Thyroid gland (tissue), 4 donors: ENCODE measurements at regions not wholly inside any gene's neighbourhood (a gene's known extent, or its start where the extent isn't known, plus 50 kb on each side); places are given as distances from the start of the nearest gene placed in this dataset.
"Not testable (repeated sequence)": the region's sequence is repeated elsewhere in the genome, so short reads cannot be mapped to it uniquely, and the experiment has no call there.

Experiments used
- DNase-seq, 2 donors: peaks; one replicate each; pipeline ENCODE4 v3.0.0-alpha.2; 2019
- H3K27ac ChIP-seq, 3 donors: fragments of 200-600 bp; sonication (generic); 1 replicate in 2 of 3; 2 replicates in 1 of 3; pipeline ENCODE4 v1.5.1; 2016 to 2019; ENCODE audit warnings: mild to moderate bottlenecking in 1 of 3, moderate library complexity in 1 of 3
- H3K27me3 ChIP-seq: fragments of 200-600 bp; sonication (generic); one replicate; pipeline ENCODE4 v1.5.1; 2019
- H3K36me3 ChIP-seq, 2 donors: fragments of 200-600 bp; sonication (generic); one replicate each; pipeline ENCODE4 v1.5.1; 2016 to 2019
- H3K4me1 ChIP-seq, 2 donors: fragments of 200-600 bp; sonication (generic); one replicate each; pipeline ENCODE4 v1.5.1; 2017 to 2019
- H3K4me3 ChIP-seq, 3 donors: fragments of 200-600 bp; sonication (generic); replicated peaks in 1 of 3; 1 replicate in 2 of 3; 2 replicates in 1 of 3; pipeline ENCODE4 v1.5.1; 2016; ENCODE audit warnings: mild to moderate bottlenecking in 1 of 3
- H3K9me3 ChIP-seq: fragments of 200-600 bp; sonication (generic); one replicate; pipeline ENCODE4 v1.5.1; 2017
- POLR2A ChIP-seq, 2 donors: fragments of 450-650 bp; IDR thresholded peaks; one replicate each; pipeline ENCODE4 v1.6.1; 2017; ENCODE audit warnings: antibody characterized with exemption in 2 of 2, mild to moderate bottlenecking in 2 of 2, moderate library complexity in 1 of 2
- WGBS, 2 donors: methylation state at CpG; one replicate each; pipeline ENCODE4 v1.1.5; 2017; 5-methylcytosine and 5-hydroxymethylcytosine counted together
- intact Hi-C: fragments of 100-400 bp; cut with DNase I; formaldehyde crosslinking; loops from one replicate; pipeline ENCODE4 v1.15.1; 2023
- TF ChIP-seq, protein P1 (sequence below), 6 experiments: fragments of 200-600 bp in 3 of 6; fragments of 450-650 bp in 3 of 6; sonication (generic) in 3 of 6; IDR thresholded peaks; one replicate each; pipeline ENCODE4 v1.5.1; 2016 to 2019; ENCODE audit warnings: antibody characterized with exemption in 6 of 6, mild to moderate bottlenecking in 2 of 6, inconsistent platforms in 1 of 6, moderate library complexity in 1 of 6

GRCh38 chr16:46428108-46429061 lies 192.8 kb downstream of the SHCBP1 start:
- WGBS, 2 donors: 19 to 29% methylated on average over 81 of the region's 81 CpGs
- no peak overlapping the region for H3K4me3 ChIP-seq
- no peak for DNase-seq
- H3K36me3 ChIP-seq: no peaks in the 10 kb centered on the region
- no peak overlapping the region for H3K27ac ChIP-seq
- H3K9me3 ChIP-seq: no peaks in the 10 kb centered on the region
- intact Hi-C loops: no loop called here
- H3K4me1 ChIP-seq: no peaks in the 10 kb centered on the region
- TF ChIP-seq POLR2A (IDR thresholded peaks at IDR 0.05): no peak
- TF ChIP-seq, protein P1, sequence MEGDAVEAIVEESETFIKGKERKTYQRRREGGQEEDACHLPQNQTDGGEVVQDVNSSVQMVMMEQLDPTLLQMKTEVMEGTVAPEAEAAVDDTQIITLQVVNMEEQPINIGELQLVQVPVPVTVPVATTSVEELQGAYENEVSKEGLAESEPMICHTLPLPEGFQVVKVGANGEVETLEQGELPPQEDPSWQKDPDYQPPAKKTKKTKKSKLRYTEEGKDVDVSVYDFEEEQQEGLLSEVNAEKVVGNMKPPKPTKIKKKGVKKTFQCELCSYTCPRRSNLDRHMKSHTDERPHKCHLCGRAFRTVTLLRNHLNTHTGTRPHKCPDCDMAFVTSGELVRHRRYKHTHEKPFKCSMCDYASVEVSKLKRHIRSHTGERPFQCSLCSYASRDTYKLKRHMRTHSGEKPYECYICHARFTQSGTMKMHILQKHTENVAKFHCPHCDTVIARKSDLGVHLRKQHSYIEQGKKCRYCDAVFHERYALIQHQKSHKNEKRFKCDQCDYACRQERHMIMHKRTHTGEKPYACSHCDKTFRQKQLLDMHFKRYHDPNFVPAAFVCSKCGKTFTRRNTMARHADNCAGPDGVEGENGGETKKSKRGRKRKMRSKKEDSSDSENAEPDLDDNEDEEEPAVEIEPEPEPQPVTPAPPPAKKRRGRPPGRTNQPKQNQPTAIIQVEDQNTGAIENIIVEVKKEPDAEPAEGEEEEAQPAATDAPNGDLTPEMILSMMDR (IDR thresholded peaks at IDR 0.05): no peak
- H3K27me3 ChIP-seq: no peaks in the 10 kb centered on the region

- intact Hi-C loops: no loop called here
- H3K27ac ChIP-seq: no peak overlapping the region
- no peak overlapping the region for H3K4me3 ChIP-seq
- DNase-seq: no peak
- TF ChIP-seq POLR2A (IDR thresholded peaks at IDR 0.05): no peak
- TF ChIP-seq, protein P1 (IDR thresholded peaks at IDR 0.05): no peak
- H3K9me3 ChIP-seq: no peaks in the 10 kb centered on the region
- H3K36me3 ChIP-seq: no peaks in the 10 kb centered on the region
- no peaks in the 10 kb centered on the region for H3K27me3 ChIP-seq
- no peaks in the 10 kb centered on the region for H3K4me1 ChIP-seq
- WGBS, 2 donors: 37 to 40% methylated on average over 48 of the region's 48 CpGs
Measured at GRCh38 chr16:46427340-46428107, 193.7 kb downstream of the SHCBP1 start.

DNA sequence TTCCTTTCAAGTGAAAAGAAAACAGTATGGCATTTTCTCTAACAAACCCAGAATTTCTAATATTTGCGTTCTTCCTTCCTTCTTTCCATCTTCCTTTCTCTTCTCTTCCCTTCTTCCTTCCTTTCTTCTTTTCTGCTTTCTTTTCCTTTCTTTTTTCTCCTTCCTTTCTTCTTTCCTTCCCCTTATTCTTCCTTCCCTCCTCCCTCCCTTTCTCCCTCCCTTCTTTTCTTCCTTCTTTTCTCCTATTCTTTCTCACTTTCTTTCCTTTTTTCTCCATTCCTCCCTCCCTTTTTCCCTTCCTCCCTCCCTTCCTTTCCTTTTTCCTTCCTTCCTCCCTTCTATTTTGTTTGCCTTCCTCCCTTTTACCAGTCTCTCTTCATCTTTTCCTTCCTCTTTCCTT lies 194.8 kb downstream of the SHCBP1 start:
- no peak for TF ChIP-seq POLR2A (IDR thresholded peaks at IDR 0.05)
- WGBS, 2 donors: 74 to 79% methylated on average over 1 of the region's 1 CpG

DNA sequence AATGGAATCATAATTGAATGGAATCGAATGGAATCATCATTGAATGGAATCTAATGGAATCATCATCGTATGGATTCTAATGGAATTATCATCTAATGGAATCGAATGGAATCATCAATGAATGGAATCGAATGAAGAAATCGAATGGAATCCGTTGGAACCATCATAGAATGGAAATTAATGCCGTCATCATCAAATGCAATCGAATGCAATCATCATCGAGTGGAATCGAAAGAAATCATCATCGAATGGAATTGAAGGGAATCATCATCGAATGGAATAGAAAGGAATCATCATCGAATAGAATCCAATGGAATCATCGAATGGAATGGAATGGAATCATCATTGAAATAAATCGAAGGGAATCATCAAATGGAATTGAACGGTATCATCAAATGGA lies 217.2 kb downstream of the SHCBP1 start:
- 72 to 78% methylated on average over 16 of the region's 16 CpGs for WGBS, 2 donors
- TF ChIP-seq, protein P1 (IDR thresholded peaks at IDR 0.05): no peak
- TF ChIP-seq POLR2A (IDR thresholded peaks at IDR 0.05): no peak
- no peak for DNase-seq
- H3K4me1 ChIP-seq: no peaks in the 10 kb centered on the region
- H3K27ac ChIP-seq: no peak overlapping the region
- no peaks in the 10 kb centered on the region for H3K27me3 ChIP-seq
- H3K9me3 ChIP-seq: no peaks in the 10 kb centered on the region
- no peaks in the 10 kb centered on the region for H3K36me3 ChIP-seq
- intact Hi-C loops: no loop called here
- no peak overlapping the region for H3K4me3 ChIP-seq

More for the DNA sequence above, 194.8 kb downstream of the SHCBP1 start:
- no peaks in the 10 kb centered on the region for H3K9me3 ChIP-seq
- H3K4me3 ChIP-seq: no peak overlapping the region
- H3K27ac ChIP-seq: no peak overlapping the region
- H3K27me3 ChIP-seq: no peaks in the 10 kb centered on the region
- H3K4me1 ChIP-seq: no peaks in the 10 kb centered on the region
- DNase-seq: no peak
- H3K36me3 ChIP-seq: no peaks in the 10 kb centered on the region
- intact Hi-C loops: no loop called here

- H3K4me3 ChIP-seq, H3K27me3 ChIP-seq, DNase-seq, H3K9me3 ChIP-seq, H3K36me3 ChIP-seq, intact Hi-C loops, H3K4me1 ChIP-seq, H3K27ac ChIP-seq: not testable (repeated sequence)
- WGBS, 2 donors: 71 to 75% methylated on average over 18 of the region's 18 CpGs
Measured at GRCh38 chr16:46398559-46398958, 222.6 kb downstream of the SHCBP1 start.

DNA sequence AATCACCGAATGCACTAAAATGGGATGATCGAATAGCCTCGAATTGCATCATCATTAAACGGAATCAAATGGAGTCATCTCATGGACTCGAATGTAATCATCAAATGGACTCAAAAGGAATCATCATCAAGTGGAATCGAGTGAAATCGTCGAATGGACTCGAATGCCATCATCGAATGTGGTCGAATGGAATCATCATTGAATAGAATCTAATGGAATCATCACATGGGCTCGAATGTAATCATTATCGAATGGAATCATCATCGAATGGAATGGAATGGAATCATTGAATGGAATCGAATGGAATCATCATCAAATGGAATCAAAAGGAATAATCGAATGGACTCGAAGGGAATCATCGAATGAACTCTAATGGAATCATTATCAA lies 224.3 kb downstream of the SHCBP1 start:
- H3K4me1 ChIP-seq, H3K27ac ChIP-seq, H3K27me3 ChIP-seq, H3K9me3 ChIP-seq, H3K36me3 ChIP-seq, DNase-seq, intact Hi-C loops, H3K4me3 ChIP-seq: not testable (repeated sequence)
- WGBS, 2 donors: 63 to 66% methylated on average over 18 of the region's 18 CpGs

DNA sequence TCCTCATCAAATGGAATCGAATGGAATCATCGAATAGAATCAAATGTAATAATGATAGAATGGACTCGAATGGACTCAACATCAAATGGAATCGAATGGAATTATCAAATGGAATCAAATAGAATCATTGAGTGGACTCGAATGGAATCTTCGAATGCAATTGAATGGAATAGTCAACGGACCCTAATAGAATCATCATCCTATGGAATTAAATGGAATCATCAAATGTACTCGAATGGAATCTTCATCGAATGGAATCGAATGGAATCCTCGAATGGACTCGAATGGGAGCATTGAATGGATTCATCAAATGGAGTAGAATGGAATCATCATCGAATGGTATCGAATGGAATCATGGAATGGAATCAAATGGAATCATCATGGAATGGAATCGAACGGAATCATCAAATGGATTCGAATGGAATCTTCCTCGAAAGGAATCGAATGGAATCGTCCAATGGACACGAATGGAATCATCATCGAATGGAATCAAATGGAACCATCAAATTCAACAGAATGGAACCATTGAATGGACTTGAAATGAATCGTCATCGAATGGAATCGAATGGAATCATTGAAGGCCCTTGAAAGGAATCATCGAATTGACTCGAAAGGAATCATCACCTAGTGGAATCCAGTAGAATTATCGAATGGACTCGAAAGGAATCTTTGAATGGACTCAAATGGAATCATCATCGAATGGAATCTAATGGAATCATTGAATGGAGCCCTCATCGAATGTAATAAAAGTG lies 224.9 kb downstream of the SHCBP1 start:
- H3K27ac ChIP-seq, H3K36me3 ChIP-seq, DNase-seq, H3K27me3 ChIP-seq, H3K4me1 ChIP-seq, H3K4me3 ChIP-seq, intact Hi-C loops, H3K9me3 ChIP-seq: not testable (repeated sequence)
- WGBS, 2 donors: 70 to 73% methylated on average over 31 of the region's 31 CpGs

GRCh38 chr16:46395391-46395921 lies 225.7 kb downstream of the SHCBP1 start:
- H3K27me3 ChIP-seq, H3K4me1 ChIP-seq, DNase-seq, H3K9me3 ChIP-seq, H3K36me3 ChIP-seq, H3K27ac ChIP-seq, H3K4me3 ChIP-seq, intact Hi-C loops: not testable (repeated sequence)
- 75 to 79% methylated on average over 23 of the region's 23 CpGs for WGBS, 2 donors

GRCh38 chr16:46394963-46395362 lies 226.2 kb downstream of the SHCBP1 start:
- intact Hi-C loops, H3K27me3 ChIP-seq, H3K4me1 ChIP-seq, H3K27ac ChIP-seq, H3K9me3 ChIP-seq, H3K4me3 ChIP-seq, DNase-seq, H3K36me3 ChIP-seq: not testable (repeated sequence)
- WGBS, 2 donors: 68 to 72% methylated on average over 17 of the region's 17 CpGs
